Loucy (cell line): ENCODE measurements at regions not wholly inside any gene's neighbourhood (a gene's known extent, or its start where the extent isn't known, plus 50 kb on each side); places are given as distances from the start of the nearest gene placed in this dataset.

ENCODE experiments used
- CTCF ChIP-seq: fragments of 200-600 bp; sonication (generic); conservative IDR thresholded peaks from 2 replicates; pipeline ENCODE4 v1.5.1; 2014; ENCODE audit warnings: mild to moderate bottlenecking, antibody characterized with exemption, low read length
- EZH2phosphoT487 ChIP-seq: fragments of 200-600 bp; IDR thresholded peaks from 2 replicates; pipeline ENCODE4 v1.6.1; 2018; ENCODE audit warnings: antibody characterized with exemption, mild to moderate bottlenecking, moderate library complexity, borderline replicate concordance

GRCh38 chr4:27911047-27911446 is 1050.4 kb downstream of the STIM2 start:
- TF ChIP-seq CTCF (no peak), EZH2phosphoT487 (no peak)
